Upper lobe of left lung (tissue), 4 donors: ENCODE measurements at regions not wholly inside any gene's neighbourhood (a gene's known extent, or its start where the extent isn't known, plus 50 kb on each side); places are given as distances from the start of the nearest gene placed in this dataset.

Experiments used
- POLR2A ChIP-seq, 4 donors: fragments of 450-650 bp; IDR thresholded peaks; one replicate each; pipeline ENCODE4 v1.5.1; 2016 to 2017; ENCODE audit warnings: antibody characterized with exemption in 4 of 4, mild to moderate bottlenecking in 2 of 4
- POLR2AphosphoS5 ChIP-seq, 2 donors: sonication (generic); formaldehyde crosslinking; IDR thresholded peaks; one replicate each; pipeline ENCODE4 v1.5.1; 2017; ENCODE audit warnings: antibody characterized with exemption in 2 of 2
- TF ChIP-seq, protein P1 (sequence below), 6 experiments: fragments of 450-650 bp in 4 of 6; fragments of 200-600 bp in 2 of 6; sonication (generic) in 2 of 6; IDR thresholded peaks; one replicate each; pipeline ENCODE4 v1.5.1; 2016 to 2019; ENCODE audit warnings: antibody characterized with exemption in 6 of 6

DNA sequence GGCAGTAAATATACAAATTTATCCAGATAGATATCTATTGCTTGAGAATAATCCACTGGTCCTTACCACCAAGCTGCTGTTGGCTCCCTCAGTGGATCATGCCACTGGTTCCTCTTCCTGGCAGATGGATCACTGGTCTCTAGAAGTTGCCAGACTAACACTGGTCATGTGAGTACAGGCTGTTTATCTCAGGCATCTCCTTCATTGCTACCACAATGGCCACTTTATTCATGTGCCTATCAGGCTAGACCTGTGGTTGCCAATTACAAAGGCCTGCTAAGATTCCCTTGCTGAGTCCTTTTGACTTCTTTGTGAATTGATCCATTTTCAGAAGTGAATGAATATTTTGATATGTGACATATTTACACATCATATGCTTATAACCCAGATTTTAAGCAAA, 1659.5 kb upstream of the PCDH20 start:
- no peak for TF ChIP-seq POLR2A (IDR thresholded peaks at IDR 0.05)
- TF ChIP-seq, protein P1, sequence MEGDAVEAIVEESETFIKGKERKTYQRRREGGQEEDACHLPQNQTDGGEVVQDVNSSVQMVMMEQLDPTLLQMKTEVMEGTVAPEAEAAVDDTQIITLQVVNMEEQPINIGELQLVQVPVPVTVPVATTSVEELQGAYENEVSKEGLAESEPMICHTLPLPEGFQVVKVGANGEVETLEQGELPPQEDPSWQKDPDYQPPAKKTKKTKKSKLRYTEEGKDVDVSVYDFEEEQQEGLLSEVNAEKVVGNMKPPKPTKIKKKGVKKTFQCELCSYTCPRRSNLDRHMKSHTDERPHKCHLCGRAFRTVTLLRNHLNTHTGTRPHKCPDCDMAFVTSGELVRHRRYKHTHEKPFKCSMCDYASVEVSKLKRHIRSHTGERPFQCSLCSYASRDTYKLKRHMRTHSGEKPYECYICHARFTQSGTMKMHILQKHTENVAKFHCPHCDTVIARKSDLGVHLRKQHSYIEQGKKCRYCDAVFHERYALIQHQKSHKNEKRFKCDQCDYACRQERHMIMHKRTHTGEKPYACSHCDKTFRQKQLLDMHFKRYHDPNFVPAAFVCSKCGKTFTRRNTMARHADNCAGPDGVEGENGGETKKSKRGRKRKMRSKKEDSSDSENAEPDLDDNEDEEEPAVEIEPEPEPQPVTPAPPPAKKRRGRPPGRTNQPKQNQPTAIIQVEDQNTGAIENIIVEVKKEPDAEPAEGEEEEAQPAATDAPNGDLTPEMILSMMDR (IDR thresholded peaks at IDR 0.05), result no peak
- TF ChIP-seq POLR2AphosphoS5 (IDR thresholded peaks at IDR 0.05), result no peak
